Breast epithelium (tissue), 3 donors: ENCODE measurements at regions not wholly inside any gene's neighbourhood (a gene's known extent, or its start where the extent isn't known, plus 50 kb on each side); places are given as distances from the start of the nearest gene placed in this dataset.
"Not testable (repeated sequence)": the region's sequence is repeated elsewhere in the genome, so short reads cannot be mapped to it uniquely, and the experiment has no call there.

Experiments used
- POLR2A ChIP-seq: fragments of 450-650 bp; IDR thresholded peaks from one replicate; pipeline ENCODE4 v1.6.1; 2016; ENCODE audit warnings: antibody characterized with exemption, mild to moderate bottlenecking, moderate library complexity
- POLR2AphosphoS5 ChIP-seq, 3 donors: sonication (generic); formaldehyde crosslinking; IDR thresholded peaks; one replicate each; pipeline ENCODE4 v1.6.1; 2017; ENCODE audit warnings: antibody characterized with exemption in 3 of 3
- TF ChIP-seq, protein P1 (sequence below), 3 donors: fragments of 450-650 bp; IDR thresholded peaks; one replicate each; pipeline ENCODE4 v1.5.1; 2016 to 2017; ENCODE audit warnings: antibody characterized with exemption in 3 of 3, mild to moderate bottlenecking in 3 of 3, moderate library complexity in 3 of 3

DNA sequence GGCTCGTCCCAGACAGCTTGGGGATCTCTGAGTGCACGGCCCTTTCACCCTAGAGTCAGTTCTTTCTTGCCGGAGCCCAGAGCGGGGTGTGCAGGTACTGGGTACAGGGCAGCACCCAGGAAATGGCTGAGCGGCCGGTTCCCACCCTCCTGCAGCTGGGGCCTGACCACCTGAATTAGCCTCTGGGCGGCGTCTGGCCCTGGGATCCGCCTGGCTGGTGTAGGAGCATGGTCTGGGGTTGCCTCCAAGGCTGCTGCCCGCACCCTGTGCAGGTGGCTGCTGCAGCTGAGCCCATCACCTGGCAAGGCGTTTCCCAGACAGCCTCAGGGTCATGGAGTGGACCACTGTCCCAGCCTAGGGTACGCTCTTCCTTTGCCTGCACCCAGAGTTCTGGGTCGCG, 583.7 kb downstream of the TUBA3C start:
- not testable (repeated sequence) for TF ChIP-seq POLR2AphosphoS5 (IDR thresholded peaks at IDR 0.05); POLR2A
- TF ChIP-seq, protein P1, sequence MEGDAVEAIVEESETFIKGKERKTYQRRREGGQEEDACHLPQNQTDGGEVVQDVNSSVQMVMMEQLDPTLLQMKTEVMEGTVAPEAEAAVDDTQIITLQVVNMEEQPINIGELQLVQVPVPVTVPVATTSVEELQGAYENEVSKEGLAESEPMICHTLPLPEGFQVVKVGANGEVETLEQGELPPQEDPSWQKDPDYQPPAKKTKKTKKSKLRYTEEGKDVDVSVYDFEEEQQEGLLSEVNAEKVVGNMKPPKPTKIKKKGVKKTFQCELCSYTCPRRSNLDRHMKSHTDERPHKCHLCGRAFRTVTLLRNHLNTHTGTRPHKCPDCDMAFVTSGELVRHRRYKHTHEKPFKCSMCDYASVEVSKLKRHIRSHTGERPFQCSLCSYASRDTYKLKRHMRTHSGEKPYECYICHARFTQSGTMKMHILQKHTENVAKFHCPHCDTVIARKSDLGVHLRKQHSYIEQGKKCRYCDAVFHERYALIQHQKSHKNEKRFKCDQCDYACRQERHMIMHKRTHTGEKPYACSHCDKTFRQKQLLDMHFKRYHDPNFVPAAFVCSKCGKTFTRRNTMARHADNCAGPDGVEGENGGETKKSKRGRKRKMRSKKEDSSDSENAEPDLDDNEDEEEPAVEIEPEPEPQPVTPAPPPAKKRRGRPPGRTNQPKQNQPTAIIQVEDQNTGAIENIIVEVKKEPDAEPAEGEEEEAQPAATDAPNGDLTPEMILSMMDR (IDR thresholded peaks at IDR 0.05) = not testable (repeated sequence)
